Pons (tissue), 1 donor: ENCODE measurements at regions not wholly inside any gene's neighbourhood (a gene's known extent, or its start where the extent isn't known, plus 50 kb on each side); places are given as distances from the start of the nearest gene placed in this dataset.

Experiments
- DNase-seq: peaks from one replicate; pipeline ENCODE4 v3.0.0-alpha.2; 2016; ENCODE audit warnings: low spot score

DNA sequence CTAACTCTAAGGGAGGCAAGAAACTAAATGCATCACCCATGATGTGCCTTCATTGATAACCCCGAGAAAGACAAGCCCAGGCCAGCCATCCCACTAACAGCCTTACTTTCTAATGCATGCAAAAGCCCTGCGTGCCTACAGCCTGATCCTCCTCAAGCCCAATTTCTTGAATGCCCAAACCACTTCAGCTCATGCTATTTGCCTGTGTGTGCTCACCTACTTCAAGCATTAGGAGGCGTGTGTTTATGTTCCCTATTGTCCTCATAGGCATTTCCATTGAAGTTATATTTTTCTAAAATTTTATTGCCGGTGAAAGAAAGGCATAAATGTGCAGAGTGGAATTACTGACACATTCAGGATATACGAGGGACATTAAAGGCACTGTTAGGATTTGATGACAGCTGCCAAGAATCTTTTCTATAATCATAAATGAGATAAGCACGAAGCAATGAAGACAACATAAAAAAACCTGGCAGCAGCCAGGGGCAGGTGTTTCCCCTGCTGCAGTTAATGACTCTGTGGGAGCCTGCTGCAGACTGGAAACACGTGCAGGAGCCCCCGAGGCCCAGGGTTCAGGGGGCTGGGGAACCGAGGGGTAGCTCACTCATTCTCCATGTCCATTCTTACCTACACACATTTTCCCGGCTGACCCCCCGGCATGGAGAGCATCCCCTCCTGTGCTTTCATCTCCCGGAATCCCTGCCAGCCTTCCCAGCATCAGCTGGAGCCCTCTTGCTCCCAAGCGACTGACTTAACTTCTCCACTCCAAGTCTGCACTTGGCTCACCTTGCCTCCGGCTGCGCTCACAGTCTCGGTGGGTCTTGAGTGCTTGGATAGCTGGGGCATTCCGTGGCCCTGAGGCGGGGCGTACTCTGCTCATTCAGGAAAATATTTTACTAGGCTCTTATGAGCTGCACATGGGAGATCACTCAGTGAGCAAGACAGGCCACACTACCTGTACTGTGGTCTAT, 292.3 kb upstream of the SIX2 start:
- no peak for DNase-seq

DNA sequence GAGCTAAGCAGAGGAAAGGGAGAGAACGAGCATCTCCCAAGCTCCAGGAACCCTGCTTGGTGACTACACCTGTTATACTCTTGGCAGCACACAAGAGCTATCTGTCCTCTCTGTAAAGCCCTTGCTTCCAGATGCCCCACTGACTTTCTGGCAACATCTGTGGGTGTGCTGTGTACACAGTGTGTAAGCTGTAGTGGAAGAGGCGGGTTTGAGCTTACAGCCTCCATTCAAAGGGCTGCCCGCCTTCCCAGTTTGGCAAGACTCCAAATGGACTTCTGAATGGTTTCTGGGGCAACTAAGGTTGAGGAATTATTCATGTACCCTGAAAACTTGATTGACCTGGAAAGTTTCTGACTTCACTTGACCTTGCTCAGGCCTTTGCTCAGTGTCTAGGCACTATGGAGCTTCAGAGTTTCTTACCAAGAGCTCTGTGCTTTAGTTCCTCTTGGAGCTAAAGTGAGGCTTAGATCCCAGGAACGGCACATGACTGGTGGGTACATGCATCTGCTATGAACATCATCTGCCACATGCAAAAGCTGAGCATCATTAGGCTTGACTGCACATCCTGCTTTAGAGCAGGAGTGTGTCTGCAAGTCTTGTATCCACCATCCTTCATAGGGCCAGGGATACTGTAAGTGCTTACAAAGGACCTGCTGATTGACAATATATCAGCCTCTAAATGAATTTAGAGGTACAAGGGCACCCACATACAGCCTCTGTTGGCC, 290.9 kb upstream of the SIX2 start:
- peak; percentile 39 for DNase-seq

DNA sequence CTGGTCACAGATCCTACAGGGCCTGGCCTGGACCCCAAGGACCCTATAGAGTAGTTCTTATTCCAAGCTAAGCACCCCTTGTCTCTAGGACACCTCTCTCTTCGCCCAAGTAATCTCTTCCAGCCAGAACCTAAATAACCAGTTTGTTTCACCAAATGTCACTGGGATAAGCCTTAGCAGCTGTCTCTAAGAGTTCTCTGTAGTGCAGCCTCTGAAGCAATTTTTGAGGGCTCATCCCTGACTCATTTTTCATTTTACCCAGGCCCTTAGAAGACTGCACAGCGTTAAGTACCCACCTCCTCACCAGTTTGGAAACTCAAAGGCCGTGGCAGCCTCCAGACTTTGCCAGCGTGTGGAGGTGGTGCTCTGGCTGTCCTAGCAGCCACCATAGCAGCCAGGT, 290.1 kb upstream of the SIX2 start:
- DNase-seq = no peak

DNA sequence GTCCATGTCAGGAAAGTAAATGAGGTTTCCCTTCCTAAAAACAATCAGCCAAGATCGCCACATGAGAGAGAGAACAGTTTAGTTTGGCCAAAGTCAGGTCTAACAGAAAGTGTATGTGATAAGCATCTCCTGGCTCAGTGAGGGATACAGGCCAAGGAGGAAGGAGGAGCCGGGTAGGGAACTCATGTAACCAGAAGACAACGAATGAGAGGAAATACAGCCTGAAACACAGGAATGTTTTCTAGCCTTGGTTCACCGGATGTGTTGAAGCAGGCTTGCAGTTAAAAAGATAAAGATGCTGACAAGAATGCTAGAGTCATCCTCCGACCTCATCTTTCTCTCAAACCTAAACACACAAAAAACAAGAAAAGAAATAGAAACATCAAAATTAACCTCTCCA, 283.9 kb upstream of the SIX2 start:
- DNase-seq = no peak

DNA sequence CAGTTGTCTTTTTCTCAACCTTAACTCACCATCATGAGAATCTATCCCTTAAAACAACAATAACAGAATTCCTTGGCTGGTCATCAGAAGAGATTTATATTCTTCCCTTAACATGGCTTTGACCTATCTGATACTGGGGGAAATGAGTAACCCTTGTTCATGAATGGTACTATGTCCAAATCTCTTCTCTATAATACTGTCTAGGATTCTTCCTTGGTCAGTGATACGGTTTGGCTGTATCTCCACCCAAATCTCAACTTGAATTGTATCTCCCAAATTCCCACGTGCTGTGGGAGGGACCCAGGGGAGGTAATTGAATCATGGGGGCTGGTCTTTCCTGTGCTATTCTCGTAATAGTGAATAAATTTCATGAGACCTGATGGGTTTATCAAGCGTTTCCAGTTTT, 282.0 kb upstream of the SIX2 start:
- DNase-seq = no peak

DNA sequence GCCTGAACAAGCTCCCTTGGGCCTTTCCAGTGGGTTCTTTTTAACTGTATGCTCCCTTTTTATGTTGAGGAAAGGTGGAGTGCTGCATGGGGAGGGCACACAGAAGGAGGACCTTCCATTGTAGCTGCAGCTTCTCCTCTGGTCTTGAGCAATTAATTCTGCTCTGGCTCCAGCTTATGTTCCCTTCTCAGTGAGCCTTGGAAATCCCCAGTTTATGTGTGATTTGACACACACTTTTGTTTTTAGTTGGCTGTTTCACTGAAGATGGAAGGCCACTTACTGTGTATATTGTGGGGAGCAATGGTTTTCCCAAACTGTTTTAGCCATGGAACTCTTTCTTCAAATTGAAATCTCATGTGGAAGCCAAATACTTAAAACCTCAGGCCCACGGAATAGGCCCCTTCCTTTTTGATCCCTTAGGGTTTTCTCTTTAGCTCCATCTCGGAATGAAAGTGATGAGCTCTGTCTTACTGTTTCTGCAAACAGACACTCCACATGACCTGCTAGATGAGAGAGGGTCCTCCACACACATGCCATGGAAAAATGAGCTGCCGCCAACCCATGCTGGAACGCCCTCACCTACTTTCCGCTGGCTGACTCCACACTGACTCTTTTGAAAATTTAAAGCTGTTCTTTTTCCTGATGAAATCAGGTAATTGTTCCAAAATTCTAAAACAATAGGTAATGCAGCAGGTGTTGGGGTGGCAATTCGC, 280.9 kb upstream of the SIX2 start:
- DNase-seq = no peak

DNA sequence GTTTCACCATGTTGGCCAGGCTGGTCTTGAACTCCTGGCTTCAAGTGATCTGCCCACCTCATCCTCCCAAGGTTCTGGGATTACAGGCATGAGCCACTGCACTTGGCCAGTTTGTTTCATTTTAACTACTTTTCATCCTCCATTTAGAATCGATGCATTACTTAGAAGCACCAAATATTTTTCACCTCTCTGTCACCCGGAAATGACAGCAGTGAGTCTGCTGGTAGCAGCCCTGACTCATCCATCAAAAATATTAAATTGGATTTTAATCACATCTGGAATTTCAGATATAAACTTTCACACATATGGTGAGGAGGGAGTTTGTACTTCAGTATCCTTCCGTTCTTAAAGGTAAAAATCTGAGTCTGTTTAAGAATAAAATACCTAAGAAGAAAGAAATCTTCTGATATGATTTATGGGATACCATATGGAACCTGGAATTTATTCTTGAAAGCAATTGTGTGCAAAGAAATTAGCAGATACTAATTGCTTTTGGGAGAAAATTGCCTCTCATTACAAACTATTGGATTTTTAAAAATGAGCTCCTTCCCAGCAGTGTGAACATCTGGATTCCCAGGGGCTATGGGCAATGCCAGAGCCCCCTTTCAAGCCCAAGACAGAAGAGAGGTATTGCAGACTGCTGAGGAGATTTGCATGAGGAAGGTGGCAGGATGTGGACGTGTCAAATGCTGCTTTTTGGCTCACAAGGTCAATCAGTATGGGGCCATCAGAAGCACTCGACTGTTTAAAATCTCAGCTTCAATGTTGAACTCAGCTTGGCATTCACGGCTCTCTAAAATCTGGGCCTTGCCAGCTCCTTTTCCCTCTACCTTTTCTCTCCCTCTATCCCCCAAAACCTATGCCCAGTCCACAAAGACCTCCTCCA, 279.5 kb upstream of the SIX2 start:
- DNase-seq = no peak

DNA sequence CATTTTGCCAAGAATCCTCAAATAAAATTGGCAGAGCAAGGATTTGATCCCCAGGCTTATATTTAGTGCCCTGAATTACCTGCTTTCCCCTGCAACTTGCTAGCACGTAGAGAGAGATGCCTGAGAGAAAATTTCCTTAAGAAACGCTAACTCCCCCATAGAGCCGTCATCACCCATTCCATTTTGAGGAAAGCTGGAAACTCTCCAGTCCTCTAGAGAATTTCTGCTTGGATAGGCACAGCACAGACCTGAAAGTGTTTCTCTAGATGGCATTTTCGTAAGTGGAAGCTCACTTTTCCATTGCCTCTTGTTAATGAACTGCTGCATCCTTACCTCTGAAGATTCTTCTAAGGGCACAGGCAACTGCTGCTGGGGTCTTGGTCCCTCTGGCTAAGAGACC, 277.8 kb upstream of the SIX2 start:
- no peak for DNase-seq

DNA sequence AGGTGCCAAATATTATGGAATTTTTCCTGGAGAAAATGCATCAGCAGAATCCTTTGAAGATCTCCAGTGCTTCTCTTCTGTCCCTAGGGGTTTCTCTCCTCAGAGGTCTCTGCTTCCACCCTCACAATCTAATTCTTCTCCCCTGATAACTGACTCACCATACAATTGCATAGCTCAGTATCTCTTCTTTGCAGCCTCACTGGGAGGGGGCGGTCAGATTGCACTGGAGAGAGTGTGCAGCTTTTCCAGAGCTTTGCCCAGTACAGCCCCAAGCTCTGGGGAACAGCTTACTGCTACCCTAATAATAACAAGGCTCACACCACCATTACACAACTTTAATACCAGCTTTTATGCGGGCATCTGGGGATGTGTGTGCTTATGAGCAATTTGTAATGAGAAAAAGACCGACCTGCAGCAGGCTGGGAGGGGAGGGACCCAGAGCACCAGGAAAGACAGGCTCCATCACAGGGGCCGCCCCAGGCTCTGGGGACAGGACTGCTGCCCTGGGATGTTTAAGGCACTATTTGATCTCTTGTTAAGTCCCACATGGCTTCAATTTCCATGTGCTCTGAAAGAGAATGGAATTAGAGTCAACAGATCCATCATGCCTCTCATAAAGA, 276.6 kb upstream of the SIX2 start:
- DNase-seq = no peak

DNA sequence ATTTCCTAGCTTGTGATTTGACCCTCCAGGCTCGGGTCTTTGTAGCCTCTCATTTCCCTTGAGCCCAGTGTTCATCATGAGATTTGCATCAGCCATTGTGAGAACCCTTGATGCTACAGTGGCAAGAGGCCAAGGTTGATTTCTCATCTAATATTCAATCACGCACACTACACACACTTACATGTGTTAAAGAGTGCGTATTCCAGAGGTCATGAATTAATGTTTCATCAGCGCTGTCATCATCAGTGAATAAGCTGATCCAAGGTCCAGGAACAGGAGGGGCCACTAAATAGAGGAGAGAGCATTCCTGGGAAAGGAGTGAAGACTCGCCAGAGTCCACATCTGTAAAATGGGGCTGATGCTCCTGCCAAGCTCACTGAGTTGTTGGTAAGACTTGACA, 276.1 kb upstream of the SIX2 start:
- DNase-seq = no peak

DNA sequence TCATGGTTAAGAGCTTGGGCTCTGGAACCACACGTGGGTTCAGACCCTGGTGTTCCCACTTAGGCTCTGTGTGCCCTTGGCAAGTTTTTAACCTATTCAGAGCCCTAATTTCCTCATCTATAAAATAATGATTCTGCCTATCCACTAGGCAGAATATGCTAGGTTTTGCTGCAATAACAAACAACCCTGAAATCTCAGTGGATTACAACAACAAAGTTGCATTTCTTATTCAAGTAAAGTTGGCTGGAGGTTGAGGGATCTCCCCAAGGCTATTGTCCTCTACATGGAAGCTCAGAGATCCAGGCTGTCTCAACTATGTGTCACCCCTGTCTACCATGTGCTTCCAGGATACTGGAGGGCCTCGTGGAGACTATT, 275.4 kb upstream of the SIX2 start:
- no peak for DNase-seq

DNA sequence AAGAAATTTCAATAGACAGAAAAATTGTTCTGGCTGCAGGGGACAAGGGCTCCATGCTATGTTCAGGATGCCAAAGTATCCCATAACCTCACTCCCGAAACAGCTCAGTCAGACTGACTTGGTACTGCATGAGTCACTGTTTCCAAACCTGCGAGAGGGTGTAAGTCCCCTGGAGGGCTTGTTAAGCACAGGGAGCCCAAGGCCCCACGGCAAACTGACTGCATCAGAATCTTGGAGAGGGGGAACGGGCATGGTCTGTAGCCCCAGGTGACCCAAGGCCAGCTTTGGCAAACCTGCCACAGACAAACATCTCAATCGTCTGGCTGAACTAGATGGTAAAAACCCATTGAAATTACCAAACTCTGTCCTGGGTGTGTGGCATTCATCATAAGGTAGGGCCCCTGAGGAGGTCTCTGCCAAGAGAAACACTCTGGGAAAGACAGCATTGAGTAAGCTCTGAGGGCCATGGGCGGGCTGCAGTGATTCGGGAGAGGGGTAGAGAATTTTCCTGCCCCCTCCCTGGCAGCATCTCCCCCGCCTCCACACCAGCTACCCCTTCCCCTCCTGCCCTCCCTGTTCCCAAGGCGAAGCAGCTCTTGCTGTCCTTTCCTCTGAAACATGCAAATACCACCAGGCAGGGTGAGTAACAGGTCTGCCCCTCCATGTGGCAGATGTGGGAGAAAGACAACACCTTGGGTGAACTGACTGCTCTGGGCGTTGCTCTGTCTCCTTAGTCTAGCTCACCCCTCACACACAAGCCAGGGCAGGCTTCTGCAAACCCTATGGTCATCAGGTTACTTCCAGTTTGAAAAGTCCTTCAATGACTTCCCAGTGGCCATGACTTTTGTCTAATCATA, 274.7 kb upstream of the SIX2 start:
- DNase-seq = no peak

DNA sequence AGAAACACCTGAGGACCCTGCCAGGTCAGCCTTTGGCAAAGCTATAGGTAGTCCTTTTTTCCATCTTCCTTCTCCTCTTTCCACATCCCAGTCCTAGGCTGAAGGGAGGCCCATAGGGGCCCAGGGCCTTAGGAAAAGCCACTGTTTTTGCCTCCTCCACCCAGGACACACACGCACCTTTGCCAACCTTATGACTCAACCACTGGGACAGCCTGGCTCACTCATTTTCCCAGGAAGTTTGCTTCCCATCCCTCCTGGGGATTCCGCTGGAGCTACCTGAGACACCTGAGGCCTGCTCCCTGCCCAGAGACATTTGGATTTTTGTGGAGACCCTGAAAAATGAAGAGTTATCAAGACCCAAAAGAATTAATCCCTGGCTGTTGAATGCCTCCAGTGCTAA, 273.4 kb upstream of the SIX2 start:
- no peak for DNase-seq

DNA sequence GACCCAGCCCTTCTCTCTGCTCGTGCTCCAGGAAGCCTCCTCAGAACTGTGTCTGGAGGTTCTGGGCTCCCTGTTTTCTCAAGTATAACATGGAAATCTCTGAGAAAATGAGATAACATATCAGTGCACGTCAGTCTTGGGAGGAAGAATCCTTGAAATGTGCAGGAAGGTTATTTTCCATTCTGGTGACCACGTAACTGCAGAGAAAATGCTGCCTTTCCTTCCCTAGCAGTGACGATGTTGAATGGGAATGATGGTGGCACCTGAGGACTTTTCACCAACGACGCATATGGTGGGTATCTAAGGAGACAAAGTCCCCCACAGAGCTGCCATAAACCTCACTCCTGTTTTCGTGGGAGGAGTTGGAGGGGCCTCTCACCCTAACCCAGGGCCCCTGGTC, 272.1 kb upstream of the SIX2 start:
- DNase-seq = no peak

DNA sequence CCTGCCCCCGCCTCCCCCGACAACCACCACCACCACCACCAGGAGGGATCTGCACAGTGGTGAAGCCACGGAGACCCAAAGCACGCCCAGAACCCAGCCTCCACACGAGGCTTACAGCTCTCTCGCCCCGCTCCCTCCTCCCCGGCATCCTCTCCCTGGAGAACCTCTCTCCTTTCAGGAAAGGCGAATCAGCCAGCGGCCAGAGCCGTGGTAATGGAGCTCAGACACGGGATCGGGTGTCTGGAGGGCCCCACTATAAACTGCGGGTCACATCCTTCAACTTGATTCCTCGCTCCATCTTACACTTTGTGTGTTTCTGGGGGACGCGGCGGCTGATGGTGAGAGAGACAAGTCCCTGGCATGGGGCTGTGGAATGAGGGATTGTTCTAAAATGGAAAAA, 271.5 kb upstream of the SIX2 start:
- no peak for DNase-seq

DNA sequence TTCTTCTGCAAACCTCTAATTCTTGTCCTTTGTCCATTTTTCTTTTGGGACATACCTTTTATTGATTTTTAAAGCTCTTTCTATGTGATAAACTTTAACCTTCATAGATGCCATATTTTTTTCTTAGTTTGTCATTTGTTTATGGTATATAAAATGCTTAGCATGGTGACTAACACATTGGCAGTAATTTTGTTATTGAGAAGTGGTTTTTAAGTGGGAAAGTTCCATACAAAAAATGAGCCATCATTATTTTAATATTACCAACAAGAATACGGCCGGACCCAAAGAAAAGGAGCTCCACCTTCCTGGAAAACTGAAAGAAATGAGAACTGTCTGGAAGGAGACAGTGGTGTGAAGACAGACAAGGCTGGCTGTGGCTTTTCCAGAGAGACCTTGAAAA, 270.1 kb upstream of the SIX2 start:
- no peak for DNase-seq

DNA sequence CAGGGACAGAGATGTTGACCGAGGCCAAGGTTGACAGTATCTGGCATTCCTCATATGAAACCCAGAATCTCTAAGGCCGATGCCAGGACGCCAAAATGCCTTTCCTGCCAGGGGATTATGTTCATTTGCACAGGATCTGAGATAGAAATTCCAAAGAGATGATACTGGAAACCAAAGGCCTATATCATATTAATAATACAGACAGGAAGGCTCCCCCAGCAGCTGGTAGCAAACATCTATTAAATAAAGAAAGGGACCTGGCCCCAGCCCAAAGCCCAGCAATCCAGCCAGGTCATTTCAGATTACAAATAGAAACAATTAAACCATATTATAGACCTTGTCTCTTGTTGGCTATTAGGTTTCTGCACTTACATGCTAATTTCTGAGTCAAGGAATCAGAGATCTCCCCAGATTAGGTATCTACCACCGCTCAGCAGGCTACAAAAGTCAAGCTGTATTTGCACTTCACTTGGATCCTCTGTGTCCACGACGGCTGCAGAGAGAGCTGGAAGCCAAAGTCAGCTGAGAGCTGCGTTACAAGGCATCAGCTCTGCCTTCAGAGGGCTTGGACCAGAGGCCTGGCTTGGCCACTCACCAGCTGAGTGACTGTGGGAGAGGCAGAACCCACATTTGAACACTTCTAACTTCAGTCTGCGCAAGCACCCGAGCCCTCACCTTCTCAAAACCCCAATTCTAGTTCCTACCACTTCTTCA, 269.3 kb upstream of the SIX2 start:
- no peak for DNase-seq

DNA sequence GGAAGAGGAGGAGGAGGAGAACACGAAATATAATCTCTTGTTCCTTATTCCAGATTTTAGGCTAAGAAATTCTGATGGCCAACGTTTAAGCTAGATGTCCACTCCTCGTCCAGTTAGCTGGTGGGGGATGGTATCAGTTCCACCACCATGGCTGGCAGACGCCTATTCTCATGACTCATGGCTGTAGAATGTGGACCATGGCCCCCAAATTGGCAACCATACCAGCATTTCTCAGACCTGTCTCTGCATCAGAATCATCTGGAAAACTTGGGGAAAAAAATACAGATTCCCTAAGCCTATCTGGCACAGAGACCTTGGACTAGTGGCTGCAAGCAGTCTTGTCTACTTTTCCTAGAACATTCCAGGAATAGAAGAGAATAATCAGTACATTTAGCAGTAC, 267.7 kb upstream of the SIX2 start:
- DNase-seq = no peak

DNA sequence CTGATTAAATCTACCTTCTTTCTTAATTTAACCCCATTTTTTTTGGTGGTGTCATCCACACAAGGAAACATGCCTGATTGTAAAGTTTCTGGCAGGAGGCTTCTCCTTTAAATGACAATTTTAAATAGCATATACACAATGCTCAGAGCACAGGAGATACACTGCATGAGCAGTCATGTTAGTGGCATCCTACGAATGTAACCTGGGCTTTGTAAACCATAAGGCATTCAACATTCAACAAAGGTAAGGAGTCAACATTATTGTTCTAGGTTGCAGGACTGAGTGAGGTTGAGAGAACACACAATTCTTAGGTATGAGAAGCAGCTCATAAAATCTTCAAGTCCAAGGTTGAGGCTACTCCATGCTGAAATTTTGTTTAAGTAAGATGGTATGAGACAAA, 266.6 kb upstream of the SIX2 start:
- no peak for DNase-seq
